ENCODE measurements at regions not wholly inside any gene's neighbourhood (a gene's known extent, or its start where the extent isn't known, plus 50 kb on each side); places are given as distances from the start of the nearest gene placed in this dataset.
"Not testable (repeated sequence)": the region's sequence is repeated elsewhere in the genome, so short reads cannot be mapped to it uniquely, and the experiment has no call there.

GRCh38 chr18:79604913-79605880 is 74.4 kb upstream of the CTDP1 start:
- Histone ChIP-seq H3K27me3 (replicated peaks; ENCODE audit: insufficient read depth) (no peaks in the 10 kb centered on the region), H3K36me3 (no peaks in the 10 kb centered on the region), H3K4me1 (ENCODE audit: control insufficient read depth in 1 of 2, low read depth in 2 of 2) (no peaks in the 10 kb centered on the region), H3K27ac (no peak overlapping the region), H3K4me3 (no peak overlapping the region), H3K9me3 (no peaks in the 10 kb centered on the region)
- no peak for DNase-seq (ENCODE audit: low spot score)
- ATAC-seq (ENCODE audit: insufficient number of reproducible peaks, low FRiP score, low read depth) = no peak
- no peak for TF ChIP-seq CTCF (IDR thresholded peaks at IDR 0.05)

- H3K27me3 ChIP-seq (replicated peaks; ENCODE audit: insufficient read depth); H3K4me3 ChIP-seq; DNase-seq (ENCODE audit: low spot score); ATAC-seq (ENCODE audit: insufficient number of reproducible peaks, low FRiP score, low read depth); H3K4me1 ChIP-seq (ENCODE audit: control insufficient read depth in 1 of 2, low read depth in 2 of 2); H3K27ac ChIP-seq; H3K9me3 ChIP-seq; H3K36me3 ChIP-seq: not testable (repeated sequence)
These were observed 73.5 kb upstream of the CTDP1 start for GRCh38 chr18:79606071-79606470.

GRCh38 chr18:79606621-79607331 is 72.8 kb upstream of the CTDP1 start:
- Histone ChIP-seq H3K9me3 (no peaks in the 10 kb centered on the region), H3K4me1 (ENCODE audit: control insufficient read depth in 1 of 2, low read depth in 2 of 2) (no peaks in the 10 kb centered on the region), H3K27ac (no peak overlapping the region), H3K27me3 (replicated peaks; ENCODE audit: insufficient read depth) (no peaks in the 10 kb centered on the region), H3K4me3 (no peak overlapping the region), H3K36me3 (no peaks in the 10 kb centered on the region)
- ATAC-seq (ENCODE audit: insufficient number of reproducible peaks, low FRiP score, low read depth) (no peak), DNase-seq (ENCODE audit: low spot score) (no peak)
- TF ChIP-seq CTCF (IDR thresholded peaks at IDR 0.05) = no peak

GRCh38 chr18:79607361-79607952 is 72.1 kb upstream of the CTDP1 start:
- Histone ChIP-seq H3K27ac (no peak overlapping the region), H3K4me1 (ENCODE audit: control insufficient read depth in 1 of 2, low read depth in 2 of 2) (no peaks in the 10 kb centered on the region), H3K36me3 (no peaks in the 10 kb centered on the region), H3K4me3 (no peak overlapping the region), H3K27me3 (replicated peaks; ENCODE audit: insufficient read depth) (no peaks in the 10 kb centered on the region), H3K9me3 (no peaks in the 10 kb centered on the region)
- DNase-seq (ENCODE audit: low spot score) (no peak), ATAC-seq (ENCODE audit: insufficient number of reproducible peaks, low FRiP score, low read depth) (no peak)
- TF ChIP-seq CTCF (IDR thresholded peaks at IDR 0.05) = no peak

- no peak overlapping the region for H3K4me3 ChIP-seq
- no peak for ATAC-seq (ENCODE audit: insufficient number of reproducible peaks, low FRiP score, low read depth)
- H3K4me1 ChIP-seq (ENCODE audit: control insufficient read depth in 1 of 2, low read depth in 2 of 2) = no peaks in the 10 kb centered on the region
- no peak for TF ChIP-seq CTCF (IDR thresholded peaks at IDR 0.05)
- DNase-seq (ENCODE audit: low spot score) = no peak
- no peaks in the 10 kb centered on the region for H3K27me3 ChIP-seq (replicated peaks; ENCODE audit: insufficient read depth)
- H3K9me3 ChIP-seq = no peaks in the 10 kb centered on the region
- no peak overlapping the region for H3K27ac ChIP-seq
- H3K36me3 ChIP-seq = no peaks in the 10 kb centered on the region
These were observed 71.5 kb upstream of the CTDP1 start for GRCh38 chr18:79608069-79608468.

All from thoracic aorta (tissue), 2 donors.